GM19395 (cell line): ENCODE measurements at regions not wholly inside any gene's neighbourhood (a gene's known extent, or its start where the extent isn't known, plus 50 kb on each side); places are given as distances from the start of the nearest gene placed in this dataset.
A peak's percentile ranks its signal among the peaks of the same experiment; 100 is the strongest.

Experiments
- ATAC-seq: cut with Tn5 transposase; IDR thresholded peaks from one replicate; pipeline ENCODE4 v1.9.1; 2021; ENCODE audit warnings: mild to moderate bottlenecking, moderate library complexity; ENCODE audit not compliant: unreplicated experiment

GRCh38 chr6:134866563-134866962 lies 83.3 kb downstream of the ALDH8A1 start:
- ATAC-seq = no peak

- no peak for ATAC-seq
Observed at GRCh38 chr6:134864558-134864957, 85.3 kb downstream of the ALDH8A1 start.

- ATAC-seq = no peak
Observed at GRCh38 chr6:134863763-134864510, 86.0 kb downstream of the ALDH8A1 start.

GRCh38 chr6:134854366-134854765 lies 95.5 kb downstream of the ALDH8A1 start:
- no peak for ATAC-seq

GRCh38 chr6:134853111-134854055 lies 96.5 kb downstream of the ALDH8A1 start:
- no peak for ATAC-seq

GRCh38 chr6:134851548-134851947 lies 98.4 kb downstream of the ALDH8A1 start:
- no peak for ATAC-seq

- no peak for ATAC-seq
Observed at GRCh38 chr6:134850721-134851305, 99.1 kb downstream of the ALDH8A1 start.

- ATAC-seq = no peak
Observed at GRCh38 chr6:134849920-134850447, 99.9 kb downstream of the ALDH8A1 start.

- ATAC-seq = no peak
Observed at GRCh38 chr6:134848076-134848475, 101.8 kb downstream of the ALDH8A1 start.

GRCh38 chr6:134846865-134847264 lies 103.0 kb downstream of the ALDH8A1 start:
- ATAC-seq = no peak

GRCh38 chr6:134846031-134846430 lies 103.9 kb downstream of the ALDH8A1 start:
- ATAC-seq = no peak

- ATAC-seq = no peak
Observed at GRCh38 chr6:134844120-134844519, 105.8 kb downstream of the ALDH8A1 start.

- peak; percentile 79 for ATAC-seq
Observed at GRCh38 chr6:134840086-134840867, 109.6 kb downstream of the ALDH8A1 start.

- ATAC-seq = no peak
Observed at GRCh38 chr6:134835993-134836392, 113.9 kb downstream of the ALDH8A1 start.

- no peak for ATAC-seq
Observed at GRCh38 chr6:134830940-134831339, 119.0 kb downstream of the ALDH8A1 start.

- ATAC-seq = no peak
Observed at GRCh38 chr6:134830194-134830593, 119.7 kb downstream of the ALDH8A1 start.

GRCh38 chr6:134828641-134829040 lies 121.3 kb downstream of the ALDH8A1 start:
- ATAC-seq = no peak

GRCh38 chr6:134826889-134827737 lies 122.8 kb downstream of the ALDH8A1 start:
- no peak for ATAC-seq

- ATAC-seq = no peak
Observed at GRCh38 chr6:134823710-134824034, 126.2 kb downstream of the ALDH8A1 start.
